ENCODE measurements at regions not wholly inside any gene's neighbourhood (a gene's known extent, or its start where the extent isn't known, plus 50 kb on each side); places are given as distances from the start of the nearest gene placed in this dataset.

DNA sequence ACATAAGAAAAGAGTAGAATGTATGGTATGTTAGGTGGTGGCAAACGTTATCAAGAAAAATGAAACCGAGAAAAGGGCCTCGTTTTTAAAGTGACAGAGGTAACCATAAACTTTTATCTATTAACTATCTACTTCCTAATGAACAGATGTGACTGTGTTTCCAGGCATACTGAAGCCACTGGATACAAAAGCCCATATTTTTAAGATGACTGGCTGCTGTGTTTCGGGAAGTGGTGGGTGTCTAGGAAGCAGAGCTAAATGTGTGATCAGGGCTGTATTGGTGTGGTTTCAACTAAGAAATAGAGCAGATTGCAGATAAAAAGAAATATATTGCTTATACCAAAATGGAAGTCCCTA, 71.8 kb downstream of the CHRM3 start:
- intact Hi-C loops (cut with micrococcal nuclease), result no loop called here
- CTCF ChIA-PET, result no interaction called here

More for the DNA sequence above, 71.8 kb downstream of the CHRM3 start:
- Histone ChIP-seq H2BK5ac (ENCODE audit: low read depth, low read length, poor library complexity, severe bottlenecking) (no peak overlapping the region), H3K14ac (replicated peaks; ENCODE audit: low read depth, low read length) (no peak overlapping the region), H3K4me3 (ENCODE audit: insufficient read depth, low read depth, low read length) (no peak overlapping the region), H2AK9ac (replicated peaks; ENCODE audit: low read depth, low read length, poor library complexity) (no peak overlapping the region), H3K27ac (ENCODE audit: insufficient read depth, low read length) (no peak overlapping the region), H3K36me3 (ENCODE audit: control insufficient read depth, insufficient read depth, low read length) (no peaks in the 10 kb centered on the region), H2AK5ac (ENCODE audit: low read depth, low read length) (no peak overlapping the region), H4K20me1 (ENCODE audit: insufficient read depth, low read length) (no peaks in the 10 kb centered on the region), H3K9me3 (ENCODE audit: control insufficient read depth, insufficient read depth, low read length) (peaks cover 20% of the 10 kb centered on the region), H4K8ac (ENCODE audit: low read depth in 2 of 2, low read length in 2 of 2) (no peak overlapping the region), H3K23ac (ENCODE audit: low read depth, low read length) (no peak overlapping the region), H2AFZ (replicated peaks; ENCODE audit: low read length, poor library complexity) (no peak overlapping the region), H3K4me2 (ENCODE audit: low read depth, low read length) (no peak overlapping the region), H3K18ac (ENCODE audit: low read depth, low read length) (no peak overlapping the region), H2BK15ac (ENCODE audit: low read depth, low read length) (no peak overlapping the region), H3K79me1 (ENCODE audit: low read depth in 1 of 2, low read length in 2 of 2) (no peaks in the 10 kb centered on the region), H3K27me3 (ENCODE audit: control insufficient read depth, insufficient read depth, low read length) (no peaks in the 10 kb centered on the region), H3K9me1 (ENCODE audit: insufficient read depth, low read length) (no peaks in the 10 kb centered on the region), H2BK20ac (ENCODE audit: low read depth, low read length) (no peak overlapping the region), H2BK120ac (ENCODE audit: low read depth, low read length) (no peak overlapping the region), H4K91ac (ENCODE audit: insufficient read depth, low read depth, low read length) (no peak overlapping the region), H3K4ac (ENCODE audit: low read depth, low read length) (no peak overlapping the region), H4K5ac (ENCODE audit: low read depth, low read length) (no peak overlapping the region), H3K9ac (ENCODE audit: low read depth, low read length) (no peak overlapping the region), H3K56ac (ENCODE audit: extremely low read depth, insufficient read depth, low read length) (no peak overlapping the region), H3K4me1 (ENCODE audit: control insufficient read depth, insufficient read depth, low read length) (no peaks in the 10 kb centered on the region)
- in situ Hi-C loops (cut with MboI; ENCODE audit: low sequenced_read_pairs) (no loop called here), dilution Hi-C loops (cut with HindIII; ENCODE audit: low sequenced_read_pairs, unreplicated experiment) (no loop called here)
- POLR2A ChIA-PET (ENCODE audit: unreplicated experiment), result no interaction called here
- ATAC-seq (ENCODE audit: low read depth) (no peak), DNase-seq (no peak)
- BruUV-seq (replicated peaks), result no TSS peak
- TF ChIP-seq FOS (IDR thresholded peaks at IDR 0.05; ENCODE audit: low read depth, low read length) (no peak), POLR2A (IDR thresholded peaks at IDR 0.05; ENCODE audit: low read depth, low read length) (no peak), NFE2L2 (IDR thresholded peaks at IDR 0.05; ENCODE audit: low read depth, low read length) (no peak), MAFK (IDR thresholded peaks at IDR 0.05; ENCODE audit: low read depth, low read length) (no peak), CEBPB (IDR thresholded peaks at IDR 0.05; ENCODE audit: low read depth, low read length) (no peak)
- TF ChIP-seq, protein P1, sequence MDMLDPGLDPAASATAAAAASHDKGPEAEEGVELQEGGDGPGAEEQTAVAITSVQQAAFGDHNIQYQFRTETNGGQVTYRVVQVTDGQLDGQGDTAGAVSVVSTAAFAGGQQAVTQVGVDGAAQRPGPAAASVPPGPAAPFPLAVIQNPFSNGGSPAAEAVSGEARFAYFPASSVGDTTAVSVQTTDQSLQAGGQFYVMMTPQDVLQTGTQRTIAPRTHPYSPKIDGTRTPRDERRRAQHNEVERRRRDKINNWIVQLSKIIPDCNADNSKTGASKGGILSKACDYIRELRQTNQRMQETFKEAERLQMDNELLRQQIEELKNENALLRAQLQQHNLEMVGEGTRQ (IDR thresholded peaks at IDR 0.05; ENCODE audit: low read depth, low read length), result no peak
- no CpG with 5 or more reads among the region's 4 CpGs for WGBS, 2 experiments (ENCODE audit: extremely low coverage in 2 of 2, insufficient read length in 1 of 2)

Data from IMR-90 (cell line).